GM18511 (cell line): ENCODE measurements at regions not wholly inside any gene's neighbourhood (a gene's known extent, or its start where the extent isn't known, plus 50 kb on each side); places are given as distances from the start of the nearest gene placed in this dataset.
"Not testable (repeated sequence)": the region's sequence is repeated elsewhere in the genome, so short reads cannot be mapped to it uniquely, and the experiment has no call there.

Source experiments
- ATAC-seq: cut with Tn5 transposase; IDR thresholded peaks from one replicate; pipeline ENCODE4 v1.9.1; 2021; ENCODE audit warnings: mild to moderate bottlenecking, moderate library complexity; ENCODE audit not compliant: unreplicated experiment

DNA sequence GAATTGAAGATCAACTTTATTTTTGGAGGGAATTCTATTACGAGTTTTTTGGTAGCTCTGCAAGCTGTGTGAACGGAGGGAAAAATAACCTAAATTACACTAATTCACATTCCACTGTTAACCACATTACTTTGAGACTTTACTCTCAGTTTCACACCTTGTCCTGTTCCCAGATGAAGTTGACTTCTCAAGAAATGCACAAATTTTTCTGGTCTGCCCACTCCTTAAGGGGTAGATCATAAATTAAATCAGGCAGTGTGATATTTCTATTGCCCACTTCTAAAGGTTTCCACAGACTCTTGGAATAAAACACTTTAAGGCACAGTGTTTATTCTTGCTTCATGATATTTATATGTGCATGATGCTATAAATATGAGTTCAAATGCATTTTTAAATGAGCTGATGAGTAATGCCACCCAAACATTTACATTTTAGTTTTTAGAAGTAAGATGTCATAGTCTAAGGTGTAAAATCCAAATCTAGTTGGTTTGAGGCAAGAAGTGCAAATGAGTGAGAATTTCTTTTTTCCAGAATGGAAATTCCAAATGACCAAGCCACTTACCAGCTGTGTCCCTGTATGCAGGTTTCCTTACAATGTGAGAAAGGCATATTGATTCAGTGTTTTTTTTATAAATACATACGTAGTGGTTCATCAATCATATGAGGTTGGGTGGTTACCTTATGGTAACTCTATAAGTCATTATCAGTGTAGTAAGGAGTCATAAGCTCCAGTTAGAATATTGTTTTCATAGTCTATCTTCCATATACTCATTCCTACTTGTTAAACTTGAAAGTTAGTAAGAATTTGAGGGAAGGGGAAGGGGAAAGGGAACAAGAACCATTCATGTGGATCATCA is 437.7 kb upstream of the MEF2C start:
- ATAC-seq: no peak

DNA sequence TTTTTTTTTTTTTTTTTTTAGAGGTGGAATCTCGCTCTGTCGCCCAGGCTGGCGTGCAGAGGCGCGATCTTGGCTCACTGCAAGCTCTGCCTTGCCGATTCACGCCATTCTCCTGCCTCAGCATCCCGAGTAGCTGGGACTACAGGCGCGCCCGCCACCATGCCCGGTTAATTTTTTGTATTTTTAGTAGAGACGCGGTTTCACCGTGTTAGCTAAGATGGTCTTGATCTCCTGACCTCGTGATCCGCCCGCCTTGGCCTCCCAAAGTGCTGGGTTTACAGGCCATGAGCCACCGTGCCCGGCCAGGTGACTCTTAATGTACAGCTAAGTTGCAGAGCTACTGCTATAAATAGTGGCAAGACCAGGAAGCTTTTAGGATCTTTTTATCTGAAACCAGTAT is 434.9 kb upstream of the MEF2C start:
- not testable (repeated sequence) for ATAC-seq

DNA sequence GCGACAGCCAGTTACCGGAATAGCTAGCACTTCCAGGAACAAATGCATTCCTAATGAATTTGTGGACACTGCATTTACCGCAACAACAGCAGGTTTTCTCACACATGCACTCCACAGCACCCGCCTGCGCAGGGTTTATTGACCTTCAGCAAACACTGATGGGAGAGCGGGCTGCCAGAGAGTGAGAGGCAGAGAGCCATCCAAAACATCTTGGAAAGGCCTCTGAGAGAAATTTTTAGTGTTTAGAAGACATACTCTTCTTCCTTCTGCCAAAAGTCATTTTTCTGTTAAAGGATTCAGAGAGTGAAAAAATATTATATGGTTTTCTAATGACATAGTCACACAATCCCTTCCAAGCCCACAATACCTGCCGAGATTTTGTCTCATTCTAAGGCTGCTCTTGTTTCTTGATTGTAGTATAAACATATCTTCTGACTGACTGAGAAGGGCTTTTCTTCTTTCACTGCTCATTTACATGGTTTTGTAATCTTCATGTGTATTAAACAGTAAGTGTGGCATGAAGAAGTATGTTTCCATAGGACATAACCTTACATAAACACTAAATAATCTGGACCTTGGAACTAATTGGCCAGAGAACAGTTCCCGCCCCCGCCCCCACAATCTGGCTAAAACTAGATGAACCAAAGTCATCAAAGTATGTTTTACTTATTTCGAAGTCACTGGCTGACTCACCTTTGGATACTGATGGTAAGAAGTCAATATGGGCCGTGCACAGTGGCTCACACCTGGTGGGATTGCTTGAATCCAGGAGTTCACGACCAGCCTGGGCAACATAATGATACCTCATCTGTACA is 432.5 kb upstream of the MEF2C start:
- no peak for ATAC-seq

DNA sequence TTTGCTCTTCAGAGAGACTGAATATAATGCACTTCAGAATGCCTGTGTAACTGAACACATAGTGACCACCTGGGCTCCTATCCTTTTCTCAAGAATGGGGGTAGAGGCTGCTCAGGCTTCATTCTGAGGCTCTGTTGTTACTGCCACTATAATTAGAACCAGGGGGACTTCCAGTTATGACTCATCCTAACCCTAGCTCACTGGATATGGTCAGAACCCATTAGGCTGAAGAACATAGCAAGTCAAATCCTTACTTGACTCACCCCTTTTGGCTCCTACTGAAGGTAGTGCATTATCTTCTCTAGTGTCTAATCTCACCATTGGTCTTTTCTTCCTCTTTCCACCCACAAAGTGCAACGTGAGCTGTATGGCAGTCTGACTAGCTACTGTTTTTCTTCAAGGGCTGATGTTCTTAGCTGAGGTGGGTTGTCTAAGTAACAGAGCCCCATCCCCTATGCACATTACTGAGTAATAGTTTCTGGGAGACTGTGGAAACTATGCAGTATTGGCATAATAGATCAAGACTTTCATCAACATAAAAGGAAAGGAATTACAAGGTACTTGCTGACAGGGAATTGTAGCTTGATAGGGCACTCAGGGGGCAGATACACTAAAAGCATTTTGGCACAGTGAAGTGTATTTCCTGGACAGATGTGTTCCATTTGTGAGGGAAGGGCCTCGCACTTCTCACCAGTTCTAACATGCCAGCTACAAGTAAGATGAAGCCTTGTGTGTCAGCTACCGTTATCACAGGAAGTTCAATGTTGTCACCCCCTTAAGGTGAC is 431.0 kb upstream of the MEF2C start:
- ATAC-seq: peak; percentile 96

DNA sequence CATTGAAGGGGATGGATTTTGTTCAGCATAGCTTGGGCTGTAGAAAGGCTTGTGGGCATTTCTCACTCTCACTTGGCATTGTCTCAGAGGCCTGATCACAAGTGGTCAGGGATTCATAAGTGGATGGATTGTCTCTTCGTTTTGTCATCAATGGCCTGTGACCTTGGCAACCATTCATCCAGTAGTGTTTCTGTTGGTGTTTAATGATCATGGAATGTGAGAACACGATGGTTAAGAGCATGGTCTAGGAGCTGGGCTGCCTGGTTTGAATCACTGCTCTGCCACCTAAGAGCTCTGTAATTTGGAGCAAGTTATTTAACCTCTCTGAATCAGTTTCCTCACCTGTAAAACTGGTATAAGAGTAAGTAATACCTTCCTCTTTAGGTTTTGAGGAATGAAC is 430.1 kb upstream of the MEF2C start:
- no peak for ATAC-seq

DNA sequence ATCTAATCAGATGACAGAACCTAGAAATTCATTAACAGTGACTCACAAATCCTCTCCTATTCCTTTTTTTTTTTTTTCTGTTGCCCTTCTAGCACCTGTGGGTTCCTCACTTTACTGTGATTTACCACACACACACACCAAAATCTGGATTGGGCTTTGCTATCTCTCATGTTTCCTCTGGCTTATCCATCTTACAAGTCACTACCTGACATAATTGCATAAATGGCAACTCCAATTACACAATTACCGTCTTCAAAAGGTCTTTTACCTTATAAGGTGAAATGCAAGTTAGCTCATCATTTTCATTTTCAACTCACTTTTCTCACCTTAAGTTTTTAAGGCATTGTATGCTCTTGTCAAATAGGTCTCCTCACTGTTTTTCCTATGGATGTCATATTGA is 426.3 kb upstream of the MEF2C start:
- no peak for ATAC-seq

DNA sequence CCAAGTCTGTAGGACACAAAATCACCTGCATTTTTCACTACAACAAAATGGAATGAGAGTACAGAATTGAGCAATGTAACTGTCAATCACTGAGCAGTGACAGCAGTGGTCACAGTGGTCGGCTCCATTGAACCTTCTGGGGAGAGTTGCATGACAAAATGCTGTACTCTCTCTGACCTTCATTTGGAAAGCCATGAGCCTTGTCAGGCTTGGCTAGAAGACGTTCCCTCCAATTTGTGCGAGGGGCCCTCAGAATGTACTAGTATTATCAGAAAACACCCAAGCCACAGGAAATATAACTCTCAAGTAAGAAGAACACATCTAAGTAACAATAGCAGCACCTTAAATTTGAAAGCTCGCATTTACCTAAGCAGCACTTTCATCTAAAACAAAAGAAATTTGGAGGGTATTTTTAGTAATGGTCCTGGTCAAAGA is 425.6 kb upstream of the MEF2C start:
- peak; percentile 91 for ATAC-seq

DNA sequence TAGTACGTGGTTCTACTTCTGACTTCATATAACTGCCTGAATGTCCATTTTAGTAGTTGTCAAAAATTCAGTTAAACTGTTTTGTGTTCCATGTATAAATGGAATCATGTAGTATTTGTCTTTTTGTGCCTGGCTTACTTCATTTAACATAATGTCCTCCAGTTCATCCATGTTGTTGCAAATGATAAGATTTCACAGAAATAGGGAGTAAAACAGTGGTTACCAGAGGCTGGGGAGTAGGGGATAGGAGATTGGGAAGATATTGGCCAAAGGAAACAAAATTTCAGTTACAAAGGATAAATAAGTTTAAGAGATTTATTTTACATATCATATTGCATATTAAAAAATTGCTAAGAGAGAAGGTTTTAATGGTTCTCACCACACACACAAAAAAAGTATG is 425.0 kb upstream of the MEF2C start:
- ATAC-seq: no peak

DNA sequence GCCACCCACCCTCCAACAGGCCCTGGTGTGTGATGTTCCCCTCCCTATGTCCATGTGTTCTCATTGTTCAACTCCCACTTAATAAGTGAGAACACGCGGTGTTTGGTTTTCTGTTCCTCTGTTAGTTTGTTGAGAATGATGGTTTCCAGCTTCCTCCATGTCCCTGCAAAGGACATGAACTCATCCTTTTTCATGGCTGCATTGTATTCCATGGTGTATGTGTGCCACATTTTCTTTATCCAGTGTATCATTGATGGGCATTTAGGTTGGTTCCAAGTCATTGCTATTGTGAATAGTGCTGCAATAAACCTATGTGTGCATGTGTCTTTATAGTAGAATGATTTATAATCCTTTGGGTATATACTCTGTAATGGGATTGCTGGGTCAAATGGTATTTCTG is 424.2 kb upstream of the MEF2C start:
- ATAC-seq: not testable (repeated sequence)

DNA sequence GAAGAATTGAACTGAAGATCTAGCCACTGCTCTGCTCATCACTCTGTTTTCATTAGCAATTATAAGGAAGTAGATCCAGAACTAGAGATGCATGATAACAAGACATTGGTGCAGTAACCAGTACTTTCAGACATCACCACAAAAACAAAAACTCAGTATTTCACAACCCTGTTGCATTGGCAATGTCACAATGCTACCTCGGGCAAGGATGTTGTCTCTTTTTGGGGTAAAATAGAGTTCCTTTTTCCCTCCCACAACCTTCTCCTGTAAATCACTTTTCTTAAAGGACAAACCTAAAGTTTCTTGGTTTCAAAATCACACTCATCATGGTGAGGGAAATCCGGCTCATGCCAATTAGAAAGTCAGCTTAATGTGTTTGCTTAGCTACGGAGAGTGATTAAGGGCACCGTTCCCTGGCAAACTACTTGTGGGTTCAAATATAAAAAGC is 420.1 kb upstream of the MEF2C start:
- ATAC-seq: peak; percentile 69

DNA sequence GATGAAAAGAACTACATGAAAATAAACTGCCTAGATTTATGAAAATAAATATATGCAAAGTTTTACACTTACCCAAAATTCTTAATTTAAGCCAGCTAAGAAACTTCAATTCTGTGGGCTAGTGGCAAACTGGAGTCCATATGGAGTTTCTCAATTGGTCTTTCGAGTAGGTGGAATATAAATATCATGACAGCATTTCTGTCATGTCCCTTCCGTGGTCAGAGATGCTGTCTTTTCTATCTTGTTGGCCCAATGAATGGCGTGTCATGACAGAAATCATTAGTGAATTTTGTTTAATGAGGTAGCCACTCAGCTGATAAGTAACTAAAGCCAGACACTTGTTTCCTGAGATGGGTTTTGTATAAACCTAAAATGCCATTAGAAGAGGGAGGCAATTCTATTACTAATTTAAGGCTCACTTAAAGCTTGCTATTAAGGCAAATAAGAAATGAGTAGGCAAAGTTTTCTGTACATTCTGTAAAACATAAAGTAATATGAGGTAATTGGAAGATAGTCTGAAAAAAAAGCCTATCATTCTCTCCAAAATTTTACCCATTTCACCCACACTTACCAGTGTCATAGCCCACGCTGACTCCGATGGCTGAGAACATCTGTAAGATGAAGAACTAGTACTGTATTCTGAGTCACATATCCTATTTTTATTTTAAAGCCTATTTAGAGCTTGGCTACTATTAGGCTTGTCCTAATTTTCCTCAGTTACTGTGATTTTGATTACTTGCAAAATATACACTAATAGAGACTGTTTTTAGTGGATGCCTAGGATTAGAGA is 419.3 kb upstream of the MEF2C start:
- peak; percentile 40 for ATAC-seq

DNA sequence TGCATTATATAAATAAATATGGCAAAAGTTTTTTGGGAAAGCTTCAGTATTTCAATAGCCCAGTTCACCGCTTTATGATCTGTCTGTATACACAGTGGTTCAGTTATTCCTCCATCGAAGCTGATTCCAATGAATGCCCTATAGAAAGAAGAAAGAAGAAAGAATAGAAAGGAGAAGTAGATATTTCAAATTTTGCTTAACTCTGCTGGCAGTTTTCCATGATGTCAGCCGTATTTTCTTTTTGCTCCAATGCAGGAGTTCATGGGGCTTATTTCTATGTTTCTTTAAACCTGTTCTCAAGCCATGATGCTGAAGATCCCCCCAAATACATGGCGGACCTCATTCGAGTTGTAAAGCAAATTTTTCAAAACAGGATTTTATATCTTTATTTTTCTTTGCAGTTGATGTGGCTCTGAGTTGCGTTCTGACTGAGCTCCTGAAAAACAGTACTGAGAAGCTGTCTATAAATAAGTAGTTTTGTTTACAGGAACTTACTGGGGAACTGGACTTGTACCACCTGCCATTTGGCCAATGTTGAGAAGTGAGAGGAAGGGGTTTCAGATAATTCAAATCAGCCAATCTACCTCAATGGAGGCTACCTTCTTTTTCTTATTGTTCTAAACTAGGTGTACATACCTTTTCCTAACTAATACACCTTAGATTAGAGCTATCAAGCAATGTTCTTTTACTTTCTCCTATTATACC is 418.5 kb upstream of the MEF2C start:
- ATAC-seq: peak; percentile 78

DNA sequence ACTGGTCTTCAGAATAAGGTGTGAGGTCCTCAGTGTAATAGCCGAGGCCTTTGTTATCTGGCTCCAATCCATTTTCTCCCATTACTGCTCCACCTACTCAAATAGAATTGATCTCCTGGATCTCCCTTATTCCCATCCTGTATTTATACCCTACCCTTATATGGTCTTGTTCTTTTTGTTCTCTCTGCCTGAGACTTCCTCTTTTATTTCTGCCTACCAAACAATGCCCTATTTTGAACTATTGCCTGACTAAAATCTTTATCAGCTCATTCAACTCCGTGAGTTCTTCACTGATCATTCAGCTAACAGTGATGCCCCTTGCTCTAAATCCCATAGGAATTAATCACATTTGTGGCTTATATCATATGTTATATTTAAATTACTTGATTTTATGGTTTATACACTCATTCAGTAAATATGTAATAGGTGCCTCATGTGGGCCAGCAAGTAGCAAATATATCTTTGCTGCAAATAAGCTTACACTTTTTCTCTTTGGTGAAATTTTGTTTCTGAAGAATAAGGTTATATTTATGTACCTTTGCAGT is 417.5 kb upstream of the MEF2C start:
- ATAC-seq: no peak

DNA sequence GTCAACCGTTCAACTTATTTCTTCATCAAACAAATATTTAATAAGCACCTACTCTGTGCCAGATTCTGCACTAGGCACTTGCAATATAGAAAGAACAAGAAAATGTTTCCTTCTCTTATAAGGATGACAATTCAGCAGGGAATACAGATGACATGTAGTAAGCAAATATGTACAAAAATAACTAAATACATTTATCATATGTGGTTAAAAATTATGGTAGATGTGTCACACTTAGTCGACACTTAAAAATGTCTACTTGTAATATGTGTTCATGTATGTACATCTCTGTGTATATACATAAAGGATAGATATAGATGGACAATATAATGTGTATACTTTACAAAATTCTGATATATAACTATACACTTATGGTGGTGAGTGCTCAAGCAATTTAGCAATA is 417.0 kb upstream of the MEF2C start:
- no peak for ATAC-seq

DNA sequence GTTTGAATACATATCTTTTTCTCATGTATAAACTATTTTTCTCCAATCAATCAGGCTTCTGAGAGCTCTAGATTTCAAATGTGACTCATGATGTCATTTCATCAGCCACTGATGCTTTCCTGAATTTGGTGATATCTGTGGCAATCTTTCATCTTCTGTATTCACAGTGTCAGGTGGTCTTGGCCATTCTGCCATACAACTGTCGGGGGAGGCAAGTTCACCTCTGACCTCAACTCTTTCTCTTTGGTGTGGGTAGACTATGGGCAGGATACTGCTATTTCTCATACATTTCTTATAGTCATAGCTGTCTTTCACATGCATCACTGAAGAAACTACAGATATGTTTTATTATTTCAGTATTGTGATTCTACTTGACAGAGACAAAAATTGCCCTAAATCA is 414.1 kb upstream of the MEF2C start:
- ATAC-seq: no peak

DNA sequence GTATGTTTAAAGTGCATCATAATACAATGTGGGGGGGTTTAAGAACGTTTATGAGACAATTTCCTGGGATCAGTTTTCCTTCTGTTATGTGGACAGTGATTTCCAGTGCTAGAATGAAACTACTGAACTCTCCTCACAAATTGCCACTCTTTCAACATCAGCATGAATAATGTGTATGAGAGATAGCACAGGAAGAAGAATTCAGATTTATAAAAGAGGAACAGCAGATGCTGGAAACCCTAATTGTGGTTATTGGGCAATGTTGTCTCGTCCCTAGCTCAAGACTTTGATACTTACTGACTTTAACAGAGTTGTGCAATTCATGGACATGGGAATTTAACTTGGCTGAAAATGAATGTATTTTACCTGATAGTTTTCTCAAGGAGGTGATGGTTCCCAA is 410.8 kb upstream of the MEF2C start:
- no peak for ATAC-seq

DNA sequence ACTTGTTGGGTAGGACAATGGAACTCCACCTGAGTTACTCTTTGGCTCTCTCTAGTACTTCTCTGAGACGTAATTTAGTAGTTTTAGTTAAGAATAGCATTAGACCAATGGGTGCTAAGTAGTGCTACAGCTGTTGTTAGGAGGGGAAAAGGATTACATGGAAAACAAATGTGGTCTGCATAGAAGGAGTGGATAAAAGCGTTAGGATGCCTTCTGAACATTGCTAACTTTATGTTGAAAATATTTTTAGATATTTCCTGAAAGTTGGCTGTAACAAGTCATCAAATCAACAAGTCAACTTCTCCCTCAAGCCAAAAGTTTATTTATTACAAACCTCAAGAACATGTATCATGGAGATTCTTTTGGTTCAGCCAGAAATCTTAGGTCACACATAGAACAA is 409.5 kb upstream of the MEF2C start:
- ATAC-seq: no peak

DNA sequence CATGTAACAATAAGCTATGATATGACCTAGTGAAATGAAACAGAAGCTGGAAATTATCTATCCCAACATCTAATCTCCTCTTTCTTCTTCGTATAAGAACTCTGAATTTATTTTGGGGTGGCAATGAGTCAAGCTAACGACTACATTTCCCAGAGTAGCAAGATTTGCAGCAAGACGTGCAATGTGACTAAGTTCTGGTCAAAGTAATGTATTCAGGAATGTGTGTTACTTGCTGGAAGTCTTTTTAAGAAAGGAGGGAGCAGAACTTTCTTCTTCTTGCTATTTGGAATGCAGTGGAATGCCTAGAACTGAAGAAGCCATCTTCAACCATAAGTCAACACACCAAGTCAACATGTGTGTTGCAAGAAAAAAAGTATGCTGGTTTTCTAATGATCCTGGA is 406.6 kb upstream of the MEF2C start:
- ATAC-seq: no peak

DNA sequence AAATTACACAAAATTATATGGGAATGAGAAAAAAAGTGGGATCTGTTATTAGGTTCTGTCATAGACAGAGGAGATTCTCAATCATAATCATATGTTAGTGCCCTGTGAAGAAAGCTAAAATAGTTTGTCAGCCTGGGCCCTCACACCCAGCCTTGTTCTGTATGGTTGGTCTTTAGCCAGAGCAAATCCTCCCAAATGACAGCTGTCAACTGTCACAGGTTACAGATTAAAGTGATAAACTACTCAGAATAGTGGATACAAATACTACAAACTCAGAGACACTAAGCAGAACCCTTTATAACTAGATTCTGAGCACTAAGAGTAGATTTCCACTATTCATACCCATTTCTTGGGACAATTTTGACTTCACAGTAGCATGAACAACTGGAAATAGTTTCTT is 405.0 kb upstream of the MEF2C start:
- no peak for ATAC-seq

DNA sequence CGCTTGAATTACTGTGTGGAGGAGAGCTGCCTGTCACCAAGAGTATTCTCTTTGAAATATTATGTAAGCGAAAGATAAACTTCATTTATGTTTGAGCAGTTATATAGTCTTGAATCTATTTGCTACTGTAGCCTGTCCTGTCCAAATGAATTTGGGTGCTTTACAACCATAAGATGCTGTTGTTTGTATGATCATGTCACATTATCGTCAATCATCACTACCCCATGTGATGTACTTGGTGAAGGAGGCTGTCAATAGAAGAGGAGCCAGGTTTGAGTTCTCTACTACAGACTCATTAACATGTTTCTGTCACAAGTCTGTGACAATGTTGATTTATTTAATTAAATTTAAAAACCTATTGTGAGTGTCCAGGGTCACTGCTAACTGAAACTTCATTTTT is 403.3 kb upstream of the MEF2C start:
- no peak for ATAC-seq
